GM12878 (cell line): ENCODE measurements at regions not wholly inside any gene's neighbourhood (a gene's known extent, or its start where the extent isn't known, plus 50 kb on each side); places are given as distances from the start of the nearest gene placed in this dataset.
"Not testable (repeated sequence)": the region's sequence is repeated elsewhere in the genome, so short reads cannot be mapped to it uniquely, and the experiment has no call there.

Experiments used
- ATAC-seq: fragments of 200-7000 bp; cut with Tn5 transposase; 3 replicates; pipeline ENCODE4 v1.9.1; 2020; ENCODE audit warnings: mild to moderate bottlenecking, moderate library complexity
- BruUV-seq: library from RNA; stranded (reverse); fragments of 400-500 nt; replicated peaks from 2 replicates; lab custom pipeline; 2021; lab: Mats Ljungman, UMichigan
- CTCF ChIA-PET: fragments of 300-600 bp; sonication (Branson Sonifier 250); formaldehyde crosslinking; extraction: SDS; loops from one replicate; lab custom pipeline; 2021; ENCODE audit warnings: inconsistent platforms; lab: Yijun Ruan, JAX
- POLR2A ChIA-PET: fragments of 350-600 bp; formaldehyde crosslinking; extraction: SDS; loops from one replicate; lab custom pipeline; 2021; ENCODE audit warnings: inconsistent platforms; lab: Charles Lee
- RAD21 ChIA-PET: fragments of 300-600 bp; sonication (Branson Sonifier 250); formaldehyde crosslinking; loops from one replicate; lab custom pipeline; 2023; ENCODE audit warnings: antibody characterized with exemption; ENCODE audit not compliant: unreplicated experiment; lab: Charles Lee
- SMC1A ChIA-PET: fragments of 300-600 bp; sonication (Branson Sonifier 250); formaldehyde crosslinking; loops from one replicate; lab custom pipeline; 2023; ENCODE audit not compliant: unreplicated experiment, uncharacterized antibody; lab: Charles Lee
- DNase-seq: peaks from one replicate; pipeline ENCODE4 v3.0.0-alpha.2; 2011; ENCODE audit warnings: low read depth, low spot score
- FAIRE-seq: peaks from 3 replicates; lab custom pipeline; 2011; peaks lifted over from hg19 to GRCh38; lab: Jason Lieb, UNC
- H2AFZ ChIP-seq: 2 replicates; pipeline ENCODE4 v1.6.0; 2011; ENCODE audit warnings: low read depth, low read length, control low read depth; ENCODE audit not compliant: control insufficient read depth
- H3K27ac ChIP-seq: 2 replicates; pipeline ENCODE4 v1.5.1; 2011; ENCODE audit warnings: control low read depth; ENCODE audit not compliant: control insufficient read depth, insufficient read depth
- H3K27me3 ChIP-seq, 2 experiments: replicated peaks in 1 of 2; 2 replicates each; pipeline versions ENCODE4 v1.6.0 to v1.6.1; 2011; ENCODE audit warnings: low read length in 1 of 2; ENCODE audit not compliant: control insufficient read depth in 2 of 2, insufficient read depth in 2 of 2
- H3K36me3 ChIP-seq, 2 experiments: 2 replicates each; pipeline ENCODE4 v1.5.1; 2011; ENCODE audit warnings: low read length in 1 of 2; ENCODE audit not compliant: control insufficient read depth in 2 of 2, insufficient read depth in 2 of 2
- H3K4me1 ChIP-seq: 2 replicates; pipeline ENCODE4 v1.6.1; 2011; ENCODE audit warnings: mild to moderate bottlenecking, low read length, moderate library complexity, mixed read lengths; ENCODE audit not compliant: control insufficient read depth, insufficient read depth
- H3K4me2 ChIP-seq: 2 replicates; pipeline ENCODE4 v1.6.0; 2011; ENCODE audit warnings: control low read depth; ENCODE audit not compliant: control insufficient read depth, insufficient read depth
- H3K4me3 ChIP-seq: fragments of 200-600 bp; sonication (generic); 2 replicates; pipeline ENCODE4 v1.5.1; 2016
- H3K79me2 ChIP-seq: 2 replicates; pipeline ENCODE4 v1.6.0; 2011; ENCODE audit warnings: low read length; ENCODE audit not compliant: control insufficient read depth, insufficient read depth
- H3K9ac ChIP-seq: 2 replicates; pipeline ENCODE4 v1.8.0; 2011; ENCODE audit warnings: low read length, control low read depth, mixed read lengths; ENCODE audit not compliant: control insufficient read depth, insufficient read depth
- H3K9me3 ChIP-seq: replicated peaks from 3 replicates; pipeline ENCODE4 v1.5.1; 2011; ENCODE audit warnings: mild to moderate bottlenecking, low read length; ENCODE audit not compliant: control insufficient read depth, insufficient read depth
- H4K20me1 ChIP-seq: 2 replicates; pipeline ENCODE4 v1.6.0; 2011; ENCODE audit not compliant: control insufficient read depth, insufficient read depth
- CTCF ChIP-seq, 3 experiments: IDR thresholded peaks in 2 of 3; conservative IDR thresholded peaks in 1 of 3; 2 replicates each; pipeline ENCODE4 v1.5.1; 2011; ENCODE audit warnings: low read depth in 3 of 3, low read length in 3 of 3, mild to moderate bottlenecking in 3 of 3, control low read depth in 2 of 3, moderate library complexity in 2 of 3, inconsistent platforms in 1 of 3, mixed read lengths in 1 of 3; ENCODE audit not compliant: control insufficient read depth in 2 of 3, insufficient read depth in 1 of 3; ENCODE audit errors: extremely low read depth in 1 of 3
- RAD21 ChIP-seq: IDR thresholded peaks from 2 replicates; pipeline ENCODE4 v1.6.1; 2011; ENCODE audit warnings: mild to moderate bottlenecking, low read depth, low read length, moderate library complexity; ENCODE audit not compliant: insufficient read depth
- WGBS: methylation state at CpG from one replicate; pipeline ENCODE4 v1.1.6; 2016; ENCODE audit warnings: low lambda C conversion rate; ENCODE audit not compliant: insufficient replicate concordance, insufficient coverage; ENCODE audit errors: missing lambda C conversion rate; 5-methylcytosine and 5-hydroxymethylcytosine counted together
- in situ Hi-C: fragments of 300-500 bp; cut with MboI; formaldehyde crosslinking; loops from 9 replicates; pipeline ENCODE4 v1.14.3; 2018; ENCODE audit warnings: mixed read lengths
- intact Hi-C: fragments of 100-400 bp; cut with micrococcal nuclease; formaldehyde crosslinking; loops from one replicate; pipeline ENCODE4 v1.14.2; 2022; ENCODE audit not compliant: unreplicated experiment

- H3K9me3 ChIP-seq, H2AFZ ChIP-seq, H4K20me1 ChIP-seq, RAD21 ChIA-PET, H3K4me1 ChIP-seq, H3K4me2 ChIP-seq, H3K27me3 ChIP-seq, ATAC-seq, H3K9ac ChIP-seq, H3K4me3 ChIP-seq, SMC1A ChIA-PET, H3K79me2 ChIP-seq, FAIRE-seq, CTCF ChIA-PET, H3K27ac ChIP-seq, POLR2A ChIA-PET: not testable (repeated sequence)
- in situ Hi-C loops: loop anchor here (25.0 kb wide), 1 partner anchor 934 kb away; no protein-coding TSS in a partner anchor
- TF ChIP-seq RAD21 (peak; percentile 15; the same call in 1 of the 2 replicates), CTCF (IDR thresholded peaks at IDR 0.05 in 2 of 3, conservative IDR thresholded peaks at IDR 0.05 in 1 of 3; ENCODE audit: control insufficient read depth in 2 of 3, extremely low read depth in 1 of 3, insufficient read depth in 1 of 3, low read depth in 3 of 3, low read length in 3 of 3) (peak; percentile 8 to 14 (median 14); a peak in 2 of 6 replicates)
- TF ChIP-seq, all 136 proteins: peak for 2; not testable (repeated sequence) for 134
- intact Hi-C loops, BruUV-seq, DNase-seq, H3K36me3 ChIP-seq: not testable (repeated sequence)
- 32% methylated on average over 2 of the region's 30 CpGs for WGBS
Observed at GRCh38 chr10:42177793-42178689, 460.3 kb downstream of the ZNF33B start.
